Osteocyte (in vitro differentiated cells): ENCODE measurements at regions not wholly inside any gene's neighbourhood (a gene's known extent, or its start where the extent isn't known, plus 50 kb on each side); places are given as distances from the start of the nearest gene placed in this dataset.

Experiments
- DNase-seq: peaks from one replicate; pipeline ENCODE4 v3.0.0; 2021; ENCODE audit warnings: mixed read lengths; ENCODE audit not compliant: unreplicated experiment; ENCODE audit errors: extremely low spot score
- H3K27ac Mint-ChIP-seq: one replicate; pipeline ENCODE4 v1.8.0; 2021; ENCODE audit warnings: mild to moderate bottlenecking, mixed read lengths; ENCODE audit not compliant: unreplicated experiment
- H3K27me3 Mint-ChIP-seq: one replicate; pipeline ENCODE4 v1.8.0; 2021; ENCODE audit warnings: mixed read lengths; ENCODE audit not compliant: unreplicated experiment
- H3K36me3 Mint-ChIP-seq: one replicate; pipeline ENCODE4 v1.8.0; 2021; ENCODE audit warnings: mixed read lengths; ENCODE audit not compliant: unreplicated experiment
- H3K4me1 Mint-ChIP-seq: one replicate; pipeline ENCODE4 v1.8.0; 2021; ENCODE audit warnings: mixed read lengths; ENCODE audit not compliant: unreplicated experiment
- H3K4me3 Mint-ChIP-seq: one replicate; pipeline ENCODE4 v1.8.0; 2021; ENCODE audit warnings: mild to moderate bottlenecking, moderate library complexity, mixed read lengths; ENCODE audit not compliant: unreplicated experiment
- H3K9me3 Mint-ChIP-seq: one replicate; pipeline ENCODE4 v1.8.0; 2021; ENCODE audit warnings: mixed read lengths; ENCODE audit not compliant: unreplicated experiment
- TF ChIP-seq, protein P1 (sequence below): fragments of 200-600 bp; sonication (generic); IDR thresholded peaks from 2 replicates; pipeline ENCODE4 v1.5.0; 2021; ENCODE audit warnings: antibody characterized with exemption, mild to moderate bottlenecking, moderate library complexity

- Mint-ChIP-seq H3K4me1 (peaks cover 17% of the 10 kb centered on the region), H3K36me3 (no peaks in the 10 kb centered on the region), H3K27ac (no peak overlapping the region), H3K4me3 (no peak overlapping the region), H3K9me3 (no peaks in the 10 kb centered on the region), H3K27me3 (no peaks in the 10 kb centered on the region)
- DNase-seq = no peak
- TF ChIP-seq, protein P1, sequence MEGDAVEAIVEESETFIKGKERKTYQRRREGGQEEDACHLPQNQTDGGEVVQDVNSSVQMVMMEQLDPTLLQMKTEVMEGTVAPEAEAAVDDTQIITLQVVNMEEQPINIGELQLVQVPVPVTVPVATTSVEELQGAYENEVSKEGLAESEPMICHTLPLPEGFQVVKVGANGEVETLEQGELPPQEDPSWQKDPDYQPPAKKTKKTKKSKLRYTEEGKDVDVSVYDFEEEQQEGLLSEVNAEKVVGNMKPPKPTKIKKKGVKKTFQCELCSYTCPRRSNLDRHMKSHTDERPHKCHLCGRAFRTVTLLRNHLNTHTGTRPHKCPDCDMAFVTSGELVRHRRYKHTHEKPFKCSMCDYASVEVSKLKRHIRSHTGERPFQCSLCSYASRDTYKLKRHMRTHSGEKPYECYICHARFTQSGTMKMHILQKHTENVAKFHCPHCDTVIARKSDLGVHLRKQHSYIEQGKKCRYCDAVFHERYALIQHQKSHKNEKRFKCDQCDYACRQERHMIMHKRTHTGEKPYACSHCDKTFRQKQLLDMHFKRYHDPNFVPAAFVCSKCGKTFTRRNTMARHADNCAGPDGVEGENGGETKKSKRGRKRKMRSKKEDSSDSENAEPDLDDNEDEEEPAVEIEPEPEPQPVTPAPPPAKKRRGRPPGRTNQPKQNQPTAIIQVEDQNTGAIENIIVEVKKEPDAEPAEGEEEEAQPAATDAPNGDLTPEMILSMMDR = no peak
Measured at GRCh38 chr13:106850973-106851650, 283.2 kb upstream of the ARGLU1 start.

DNA sequence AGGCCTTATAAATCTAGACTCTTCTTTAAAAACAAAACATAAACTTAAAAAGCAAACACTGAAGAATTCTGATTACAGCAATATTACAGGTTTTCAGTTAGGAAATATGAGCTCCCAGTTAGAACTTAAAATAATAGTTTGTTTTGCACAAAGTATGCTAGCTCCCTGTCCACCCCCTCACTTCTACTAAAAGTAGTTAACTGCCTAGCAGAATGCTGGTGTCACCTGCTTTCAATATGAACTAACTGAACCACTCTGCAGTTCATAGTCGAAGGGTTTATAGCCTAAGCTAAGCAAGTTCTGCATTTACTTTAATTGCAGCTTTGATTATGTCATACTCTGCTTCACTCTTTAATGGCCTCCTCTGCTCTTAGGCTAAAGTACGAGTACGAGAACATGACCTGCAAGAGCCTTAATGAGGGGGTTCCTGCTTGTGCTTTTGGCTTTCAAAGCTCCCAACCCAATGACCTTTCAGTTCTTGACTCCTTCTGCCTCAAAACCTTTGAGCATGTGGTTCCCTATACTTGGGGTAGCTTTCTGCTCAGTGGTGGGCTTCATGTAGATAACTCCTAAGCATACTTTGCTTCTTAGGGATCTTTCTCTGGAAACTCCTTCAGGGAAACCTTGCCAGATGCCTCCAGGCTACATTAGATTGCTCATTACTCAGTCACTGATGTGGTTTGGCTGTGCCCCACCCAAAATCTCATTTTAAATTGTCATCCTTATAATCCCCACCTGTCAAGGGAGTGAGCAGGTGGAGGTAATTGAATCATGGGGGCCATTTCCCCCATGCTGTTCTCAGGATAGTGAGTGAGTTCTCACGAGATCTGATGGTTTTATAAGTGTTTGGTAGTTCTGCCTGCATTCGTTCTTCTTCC is 278.9 kb upstream of the ARGLU1 start:
- peaks cover 2% of the 10 kb centered on the region for H3K27me3 Mint-ChIP-seq
- H3K27ac Mint-ChIP-seq = no peak overlapping the region
- TF ChIP-seq, protein P1 = no peak
- H3K4me1 Mint-ChIP-seq = peaks cover 17% of the 10 kb centered on the region
- DNase-seq = no peak
- H3K4me3 Mint-ChIP-seq = no peak overlapping the region
- H3K36me3 Mint-ChIP-seq = no peaks in the 10 kb centered on the region
- H3K9me3 Mint-ChIP-seq = no peaks in the 10 kb centered on the region

GRCh38 chr13:106836186-106836802 is 268.4 kb upstream of the ARGLU1 start:
- peaks cover 9% of the 10 kb centered on the region for H3K9me3 Mint-ChIP-seq
- no peak overlapping the region for H3K27ac Mint-ChIP-seq
- no peak for DNase-seq
- peaks cover 15% of the 10 kb centered on the region for H3K27me3 Mint-ChIP-seq
- TF ChIP-seq, protein P1 = no peak
- H3K4me1 Mint-ChIP-seq = no peaks in the 10 kb centered on the region
- no peaks in the 10 kb centered on the region for H3K36me3 Mint-ChIP-seq
- H3K4me3 Mint-ChIP-seq = no peak overlapping the region

- Mint-ChIP-seq H3K4me1 (no peaks in the 10 kb centered on the region), H3K4me3 (no peak overlapping the region), H3K27ac (no peak overlapping the region), H3K36me3 (no peaks in the 10 kb centered on the region), H3K27me3 (peaks cover 15% of the 10 kb centered on the region), H3K9me3 (peaks cover 9% of the 10 kb centered on the region)
- no peak for DNase-seq
- TF ChIP-seq, protein P1 = no peak
Measured at GRCh38 chr13:106835477-106835876, 267.5 kb upstream of the ARGLU1 start.

GRCh38 chr13:106821979-106822378 is 254.0 kb upstream of the ARGLU1 start:
- TF ChIP-seq, protein P1 = no peak
- peaks cover 4% of the 10 kb centered on the region for H3K27me3 Mint-ChIP-seq
- no peaks in the 10 kb centered on the region for H3K4me1 Mint-ChIP-seq
- H3K27ac Mint-ChIP-seq = no peak overlapping the region
- no peak overlapping the region for H3K4me3 Mint-ChIP-seq
- DNase-seq = no peak
- H3K9me3 Mint-ChIP-seq = peaks cover 10% of the 10 kb centered on the region
- no peaks in the 10 kb centered on the region for H3K36me3 Mint-ChIP-seq
